ENCODE measurements at regions not wholly inside any gene's neighbourhood (a gene's known extent, or its start where the extent isn't known, plus 50 kb on each side); places are given as distances from the start of the nearest gene placed in this dataset.

GRCh38 chr20:60292001-60292520 lies 333.8 kb downstream of the CDH26 start:
- peaks cover 13% of the 10 kb centered on the region for H3K36me3 Mint-ChIP-seq (ENCODE audit: unreplicated experiment)
- no peak overlapping the region for H3K4me3 Mint-ChIP-seq (ENCODE audit: unreplicated experiment)
- peaks cover 8% of the 10 kb centered on the region for H3K27me3 Mint-ChIP-seq (ENCODE audit: unreplicated experiment)
- H3K9me3 Mint-ChIP-seq (ENCODE audit: unreplicated experiment), result peaks cover 6% of the 10 kb centered on the region
- H3K27ac Mint-ChIP-seq (ENCODE audit: unreplicated experiment), result no peak overlapping the region
- no peak for DNase-seq
- no peaks in the 10 kb centered on the region for H3K4me1 Mint-ChIP-seq (ENCODE audit: low read depth, unreplicated experiment)
- no peak for TF ChIP-seq CTCF (IDR thresholded peaks at IDR 0.05; ENCODE audit: partially characterized antibody, unreplicated experiment)

GRCh38 chr20:60294632-60295031 lies 336.4 kb downstream of the CDH26 start:
- Mint-ChIP-seq H3K27ac (ENCODE audit: unreplicated experiment) (no peak overlapping the region), H3K27me3 (ENCODE audit: unreplicated experiment) (peaks cover 6% of the 10 kb centered on the region), H3K4me1 (ENCODE audit: low read depth, unreplicated experiment) (no peaks in the 10 kb centered on the region), H3K9me3 (ENCODE audit: unreplicated experiment) (peaks cover 5% of the 10 kb centered on the region), H3K4me3 (ENCODE audit: unreplicated experiment) (no peak overlapping the region), H3K36me3 (ENCODE audit: unreplicated experiment) (peaks cover 10% of the 10 kb centered on the region)
- TF ChIP-seq CTCF (IDR thresholded peaks at IDR 0.05; ENCODE audit: partially characterized antibody, unreplicated experiment), result no peak
- DNase-seq, result no peak

GRCh38 chr20:60295214-60295613 lies 337.0 kb downstream of the CDH26 start:
- no peaks in the 10 kb centered on the region for H3K4me1 Mint-ChIP-seq (ENCODE audit: low read depth, unreplicated experiment)
- peaks cover 4% of the 10 kb centered on the region for H3K9me3 Mint-ChIP-seq (ENCODE audit: unreplicated experiment)
- TF ChIP-seq CTCF (IDR thresholded peaks at IDR 0.05; ENCODE audit: partially characterized antibody, unreplicated experiment), result no peak
- peaks cover 6% of the 10 kb centered on the region for H3K27me3 Mint-ChIP-seq (ENCODE audit: unreplicated experiment)
- no peak for DNase-seq
- H3K27ac Mint-ChIP-seq (ENCODE audit: unreplicated experiment), result no peak overlapping the region
- H3K36me3 Mint-ChIP-seq (ENCODE audit: unreplicated experiment), result peaks cover 9% of the 10 kb centered on the region
- H3K4me3 Mint-ChIP-seq (ENCODE audit: unreplicated experiment), result no peak overlapping the region

- Mint-ChIP-seq H3K36me3 (ENCODE audit: unreplicated experiment) (peaks cover 3% of the 10 kb centered on the region), H3K9me3 (ENCODE audit: unreplicated experiment) (no peaks in the 10 kb centered on the region), H3K27ac (ENCODE audit: unreplicated experiment) (no peak overlapping the region), H3K27me3 (ENCODE audit: unreplicated experiment) (peaks cover 3% of the 10 kb centered on the region), H3K4me3 (ENCODE audit: unreplicated experiment) (no peak overlapping the region), H3K4me1 (ENCODE audit: low read depth, unreplicated experiment) (no peaks in the 10 kb centered on the region)
- TF ChIP-seq CTCF (IDR thresholded peaks at IDR 0.05; ENCODE audit: partially characterized antibody, unreplicated experiment), result no peak
- DNase-seq, result no peak
Observed at GRCh38 chr20:60297649-60298048, 339.4 kb downstream of the CDH26 start.

- no peak for TF ChIP-seq CTCF (IDR thresholded peaks at IDR 0.05; ENCODE audit: partially characterized antibody, unreplicated experiment)
- Mint-ChIP-seq H3K27ac (ENCODE audit: unreplicated experiment) (no peak overlapping the region), H3K4me3 (ENCODE audit: unreplicated experiment) (no peak overlapping the region), H3K36me3 (ENCODE audit: unreplicated experiment) (peaks cover 3% of the 10 kb centered on the region), H3K9me3 (ENCODE audit: unreplicated experiment) (no peaks in the 10 kb centered on the region), H3K27me3 (ENCODE audit: unreplicated experiment) (peaks cover 3% of the 10 kb centered on the region), H3K4me1 (ENCODE audit: low read depth, unreplicated experiment) (no peaks in the 10 kb centered on the region)
- DNase-seq, result no peak
Observed at GRCh38 chr20:60298647-60299046, 340.4 kb downstream of the CDH26 start.
